Heart left ventricle (tissue), 13 donors: ENCODE measurements at regions not wholly inside any gene's neighbourhood (a gene's known extent, or its start where the extent isn't known, plus 50 kb on each side); places are given as distances from the start of the nearest gene placed in this dataset.

ENCODE experiments used
- POLR2A ChIP-seq, 2 donors: fragments of 450-650 bp; IDR thresholded peaks; one replicate each; pipeline ENCODE4 v1.6.1; 2017; ENCODE audit warnings: antibody characterized with exemption in 2 of 2, mild to moderate bottlenecking in 2 of 2, moderate library complexity in 2 of 2
- TF ChIP-seq, protein P1 (sequence below), 12 donors: fragments of 200-600 bp; sonication (generic) in 4 of 12; IDR thresholded peaks; one replicate each; pipeline versions ENCODE4 v1.5.0 to v1.8.0; 2018 to 2022; ENCODE audit warnings: antibody characterized with exemption in 12 of 12, mild to moderate bottlenecking in 5 of 12
- donor health status: ischemic (EF 13 %, LVEDD 7.1; RV severe dilation, severe dysfunction).
- donor health status: DM: no; HTN: yes; CAD: no.
- donor health status: DM: no; HTN: no; CAD: no.
- donor health status: ischemic (EF 25% LVEDD 6.9; RV normal size, moderate dysfunction).
- donor health status: ischemic (EF 25% LVEDD 5.7; RV mildly dilated, moderate dysfunction).
- donor health status: ischemic (EF 35%, LVEDD 5.7; RV mildly dilated, moderate dysfunction).
- donor health status: nonischemic (EF 11% LVEDD 7.7; RV severe dilation, severe dysfunction).
- donor health status: DM: yes; HTN: yes; CAD: no.
- donor health status: PGD.
- donor health status: ischemic (EF 29% LVEDD 5.4; RV normal size, mild dysfunction).
- donor health status: nonischemic (EF 23%, LVEDD 6.1; RV moderate dilation, normal function).

DNA sequence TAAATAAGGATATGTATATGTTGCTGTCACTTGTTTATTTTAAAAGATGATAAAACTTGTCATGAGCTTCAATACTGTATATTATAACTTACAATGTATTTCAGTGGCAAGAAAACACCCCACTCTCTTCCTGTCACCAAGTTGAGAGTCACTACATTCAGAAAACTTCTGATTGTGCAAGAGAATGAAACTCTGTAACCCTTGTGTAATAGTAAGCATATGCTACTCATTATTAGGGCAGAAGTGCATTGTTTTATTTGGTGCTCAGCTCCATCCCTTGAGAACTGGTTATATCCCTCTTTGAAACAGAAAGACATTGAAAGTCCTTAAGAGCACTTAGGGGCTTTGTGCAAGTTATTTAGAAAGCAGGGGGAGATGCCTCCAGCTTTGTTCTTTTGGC lies 594.5 kb downstream of the ARAP2 start:
- no peak for TF ChIP-seq POLR2A (IDR thresholded peaks at IDR 0.05)
- TF ChIP-seq, protein P1, sequence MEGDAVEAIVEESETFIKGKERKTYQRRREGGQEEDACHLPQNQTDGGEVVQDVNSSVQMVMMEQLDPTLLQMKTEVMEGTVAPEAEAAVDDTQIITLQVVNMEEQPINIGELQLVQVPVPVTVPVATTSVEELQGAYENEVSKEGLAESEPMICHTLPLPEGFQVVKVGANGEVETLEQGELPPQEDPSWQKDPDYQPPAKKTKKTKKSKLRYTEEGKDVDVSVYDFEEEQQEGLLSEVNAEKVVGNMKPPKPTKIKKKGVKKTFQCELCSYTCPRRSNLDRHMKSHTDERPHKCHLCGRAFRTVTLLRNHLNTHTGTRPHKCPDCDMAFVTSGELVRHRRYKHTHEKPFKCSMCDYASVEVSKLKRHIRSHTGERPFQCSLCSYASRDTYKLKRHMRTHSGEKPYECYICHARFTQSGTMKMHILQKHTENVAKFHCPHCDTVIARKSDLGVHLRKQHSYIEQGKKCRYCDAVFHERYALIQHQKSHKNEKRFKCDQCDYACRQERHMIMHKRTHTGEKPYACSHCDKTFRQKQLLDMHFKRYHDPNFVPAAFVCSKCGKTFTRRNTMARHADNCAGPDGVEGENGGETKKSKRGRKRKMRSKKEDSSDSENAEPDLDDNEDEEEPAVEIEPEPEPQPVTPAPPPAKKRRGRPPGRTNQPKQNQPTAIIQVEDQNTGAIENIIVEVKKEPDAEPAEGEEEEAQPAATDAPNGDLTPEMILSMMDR (IDR thresholded peaks at IDR 0.05), result no peak
